ENCODE measurements at regions not wholly inside any gene's neighbourhood (a gene's known extent, or its start where the extent isn't known, plus 50 kb on each side); places are given as distances from the start of the nearest gene placed in this dataset.

DNA sequence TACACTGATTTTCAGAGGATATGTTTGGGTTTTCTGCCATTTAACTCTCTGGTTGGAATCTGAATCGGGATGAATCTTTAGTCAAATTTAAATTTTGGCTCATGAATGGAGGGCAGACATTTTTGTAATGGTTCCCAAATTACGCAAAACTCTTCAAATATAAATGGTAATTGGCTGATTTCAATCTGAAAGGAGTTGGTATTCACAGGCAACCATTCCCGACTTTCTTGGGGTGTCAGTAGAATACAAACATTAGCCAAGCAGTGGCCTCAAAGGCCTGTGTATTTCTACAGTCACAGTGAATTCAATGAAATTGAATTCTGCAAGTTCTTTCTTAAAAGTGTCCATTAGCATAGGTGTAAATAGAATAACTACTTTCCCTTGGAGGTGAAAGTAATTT is 668.8 kb upstream of the PRKX start:
- TF ChIP-seq POLR2A (IDR thresholded peaks at IDR 0.05): no peak
- TF ChIP-seq, protein P1, sequence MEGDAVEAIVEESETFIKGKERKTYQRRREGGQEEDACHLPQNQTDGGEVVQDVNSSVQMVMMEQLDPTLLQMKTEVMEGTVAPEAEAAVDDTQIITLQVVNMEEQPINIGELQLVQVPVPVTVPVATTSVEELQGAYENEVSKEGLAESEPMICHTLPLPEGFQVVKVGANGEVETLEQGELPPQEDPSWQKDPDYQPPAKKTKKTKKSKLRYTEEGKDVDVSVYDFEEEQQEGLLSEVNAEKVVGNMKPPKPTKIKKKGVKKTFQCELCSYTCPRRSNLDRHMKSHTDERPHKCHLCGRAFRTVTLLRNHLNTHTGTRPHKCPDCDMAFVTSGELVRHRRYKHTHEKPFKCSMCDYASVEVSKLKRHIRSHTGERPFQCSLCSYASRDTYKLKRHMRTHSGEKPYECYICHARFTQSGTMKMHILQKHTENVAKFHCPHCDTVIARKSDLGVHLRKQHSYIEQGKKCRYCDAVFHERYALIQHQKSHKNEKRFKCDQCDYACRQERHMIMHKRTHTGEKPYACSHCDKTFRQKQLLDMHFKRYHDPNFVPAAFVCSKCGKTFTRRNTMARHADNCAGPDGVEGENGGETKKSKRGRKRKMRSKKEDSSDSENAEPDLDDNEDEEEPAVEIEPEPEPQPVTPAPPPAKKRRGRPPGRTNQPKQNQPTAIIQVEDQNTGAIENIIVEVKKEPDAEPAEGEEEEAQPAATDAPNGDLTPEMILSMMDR (IDR thresholded peaks at IDR 0.05): no peak

Data from uterus (tissue), 2 donors.